DOHH2 (cell line): ENCODE measurements at regions not wholly inside any gene's neighbourhood (a gene's known extent, or its start where the extent isn't known, plus 50 kb on each side); places are given as distances from the start of the nearest gene placed in this dataset.

Source experiments
- H3F3A ChIP-seq: fragments of 200-600 bp; sonication (generic), shearing (Covaris generic); 2 replicates; pipeline ENCODE4 v1.6.0; 2016; ENCODE audit warnings: antibody characterized with exemption, mild to moderate bottlenecking; ENCODE audit not compliant: control insufficient read depth, insufficient read depth
- H3K27ac ChIP-seq: fragments of 200-600 bp; sonication (generic); 2 replicates; pipeline ENCODE4 v1.5.1; 2014; ENCODE audit warnings: low read depth, mild to moderate bottlenecking, low read length, moderate library complexity
- H3K27me3 ChIP-seq: fragments of 200-600 bp; sonication (generic); 2 replicates; pipeline ENCODE4 v1.6.1; 2014; ENCODE audit warnings: mild to moderate bottlenecking, low read length, mixed read lengths; ENCODE audit not compliant: control insufficient read depth
- H3K36me3 ChIP-seq: fragments of 200-600 bp; sonication (generic); 2 replicates; pipeline ENCODE4 v1.6.1; 2014; ENCODE audit warnings: mild to moderate bottlenecking, low read length, moderate library complexity, mixed read lengths; ENCODE audit not compliant: control insufficient read depth
- H3K4me1 ChIP-seq: fragments of 200-600 bp; sonication (generic); 2 replicates; pipeline ENCODE4 v1.6.1; 2014; ENCODE audit warnings: mild to moderate bottlenecking, low read length, mixed read lengths; ENCODE audit not compliant: control insufficient read depth
- H3K4me2 ChIP-seq: fragments of 200-600 bp; sonication (generic); 2 replicates; pipeline ENCODE4 v1.6.0; 2014; ENCODE audit warnings: mild to moderate bottlenecking, low read length, moderate library complexity
- H3K4me3 ChIP-seq: fragments of 200-600 bp; sonication (generic); 2 replicates; pipeline ENCODE4 v1.5.1; 2014; ENCODE audit warnings: mild to moderate bottlenecking, low read length, mixed read lengths
- H3K79me2 ChIP-seq: fragments of 200-600 bp; sonication (generic); 2 replicates; pipeline ENCODE4 v1.6.1; 2014; ENCODE audit warnings: mild to moderate bottlenecking, low read length, mixed read lengths; ENCODE audit not compliant: control insufficient read depth
- H3K9me2 ChIP-seq: fragments of 200-600 bp; sonication (generic); replicated peaks from 2 replicates; pipeline ENCODE4 v1.6.1; 2014; ENCODE audit warnings: mild to moderate bottlenecking, low read length, mixed read lengths; ENCODE audit not compliant: control insufficient read depth
- H3K9me3 ChIP-seq: fragments of 200-600 bp; sonication (generic); 2 replicates; pipeline ENCODE4 v1.6.1; 2014; ENCODE audit warnings: antibody characterized with exemption, low read length, mixed read lengths; ENCODE audit not compliant: control insufficient read depth, insufficient read depth
- H4K20me1 ChIP-seq: fragments of 200-600 bp; sonication (generic); 2 replicates; pipeline ENCODE4 v1.6.0; 2014; ENCODE audit warnings: low read depth, mild to moderate bottlenecking, antibody characterized with exemption, low read length, moderate library complexity; ENCODE audit not compliant: control insufficient read depth, insufficient read depth
- CTCF ChIP-seq: fragments of 200-600 bp; sonication (generic); IDR thresholded peaks from one replicate; pipeline ENCODE4 v1.5.1; 2014; ENCODE audit warnings: antibody characterized with exemption, mild to moderate bottlenecking, low read depth, low read length; ENCODE audit not compliant: poor library complexity, severe bottlenecking
- EZH2phosphoT487 ChIP-seq: fragments of 200-600 bp; sonication (generic); IDR thresholded peaks from 2 replicates; pipeline ENCODE4 v1.6.1; 2017; ENCODE audit warnings: borderline replicate concordance, mild to moderate bottlenecking, antibody characterized with exemption, low read length, moderate library complexity, mixed read lengths

DNA sequence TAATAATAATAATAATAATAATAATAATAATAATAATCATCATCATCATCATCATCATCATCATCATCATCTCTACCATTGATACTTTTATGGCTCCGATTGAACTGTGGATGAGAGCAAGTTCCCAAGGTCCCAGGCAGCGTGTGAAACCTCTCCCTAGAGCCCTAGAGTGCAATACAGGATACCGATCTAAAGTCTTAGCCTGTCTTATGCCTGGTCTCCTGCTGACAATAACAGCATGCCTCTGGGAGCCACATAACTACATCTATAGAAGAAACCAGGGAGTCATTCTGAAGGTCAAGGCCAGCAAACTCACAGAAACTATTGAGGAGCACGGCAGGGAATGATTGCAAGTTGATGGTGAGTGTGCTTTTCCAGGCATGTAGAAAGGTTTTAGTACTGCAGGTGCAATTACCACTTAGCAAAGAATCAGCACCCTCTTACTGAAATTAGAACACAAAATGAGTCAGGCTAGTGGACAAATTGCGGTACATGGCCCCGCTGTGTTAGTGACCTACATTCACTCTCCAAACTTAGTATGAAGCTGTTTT lies 457.2 kb upstream of the CDH20 start:
- no peaks in the 10 kb centered on the region for H3K9me3 ChIP-seq
- H3K27ac ChIP-seq: no peak overlapping the region
- H3K9me2 ChIP-seq: no peaks in the 10 kb centered on the region
- H3K4me3 ChIP-seq: no peak overlapping the region
- TF ChIP-seq EZH2phosphoT487 (no peak), CTCF (no peak)
- no peaks in the 10 kb centered on the region for H3K79me2 ChIP-seq
- peaks cover 11% of the 10 kb centered on the region for H3K36me3 ChIP-seq
- H3K27me3 ChIP-seq: no peaks in the 10 kb centered on the region
- H4K20me1 ChIP-seq: no peaks in the 10 kb centered on the region
- no peak overlapping the region for H3K4me2 ChIP-seq
- peaks cover 43% of the 10 kb centered on the region for H3K4me1 ChIP-seq
- peaks cover 12% of the 10 kb centered on the region for H3F3A ChIP-seq

DNA sequence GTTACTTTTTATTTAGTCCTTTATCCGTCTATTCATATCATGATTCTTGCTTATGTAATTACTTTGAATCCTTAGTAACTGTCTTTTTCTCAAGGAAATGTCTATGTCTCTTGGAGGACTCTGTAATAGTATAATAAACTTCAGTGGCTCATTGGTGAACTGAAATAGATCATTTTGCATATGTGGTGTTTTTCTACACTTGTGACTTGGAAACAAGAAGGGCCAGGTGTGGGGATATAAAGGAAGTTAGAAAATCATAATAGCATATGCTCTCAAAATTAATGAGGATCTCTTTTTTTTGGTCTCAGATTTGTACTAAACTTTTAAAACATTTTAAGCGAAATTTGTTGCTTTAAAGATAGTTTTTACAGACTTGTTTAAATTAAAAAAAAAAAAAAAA lies 453.0 kb upstream of the CDH20 start:
- H3K4me2 ChIP-seq: peak overlapping the region; percentile 56
- TF ChIP-seq CTCF (no peak), EZH2phosphoT487 (no peak)
- no peaks in the 10 kb centered on the region for H3K79me2 ChIP-seq
- H3F3A ChIP-seq: peaks cover 13% of the 10 kb centered on the region
- peaks cover 13% of the 10 kb centered on the region for H3K36me3 ChIP-seq
- no peaks in the 10 kb centered on the region for H3K27me3 ChIP-seq
- H4K20me1 ChIP-seq: no peaks in the 10 kb centered on the region
- H3K9me2 ChIP-seq: no peaks in the 10 kb centered on the region
- peak overlapping the region; percentile 56 for H3K4me3 ChIP-seq
- H3K4me1 ChIP-seq: peaks cover 79% of the 10 kb centered on the region
- H3K27ac ChIP-seq: peak overlapping the region; percentile 92
- no peaks in the 10 kb centered on the region for H3K9me3 ChIP-seq

DNA sequence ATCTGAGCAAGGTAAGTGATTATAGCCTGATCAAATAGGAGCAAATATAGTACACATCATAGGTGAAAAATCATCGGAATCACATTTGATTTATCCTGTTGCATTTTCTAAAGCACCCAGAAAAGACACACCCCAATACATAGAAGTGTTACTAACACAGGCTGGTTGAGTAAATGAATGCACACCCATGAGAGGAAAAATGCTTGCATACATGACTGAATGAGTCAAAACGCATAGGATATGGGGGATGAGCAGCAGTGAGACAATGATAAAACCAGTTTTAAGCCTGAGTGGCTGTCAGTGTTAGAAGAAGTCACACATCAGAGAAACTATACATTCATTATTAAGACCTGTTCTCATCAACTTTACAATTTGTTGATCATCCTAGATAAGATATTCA lies 449.6 kb upstream of the CDH20 start:
- H3K27ac ChIP-seq: no peak overlapping the region
- TF ChIP-seq EZH2phosphoT487 (no peak), CTCF (no peak)
- no peaks in the 10 kb centered on the region for H3K79me2 ChIP-seq
- no peaks in the 10 kb centered on the region for H3K9me3 ChIP-seq
- H3K36me3 ChIP-seq: peaks cover 9% of the 10 kb centered on the region
- H3K4me1 ChIP-seq: peaks cover 75% of the 10 kb centered on the region
- no peak overlapping the region for H3K4me3 ChIP-seq
- no peak overlapping the region for H3K4me2 ChIP-seq
- no peaks in the 10 kb centered on the region for H3K27me3 ChIP-seq
- peaks cover 13% of the 10 kb centered on the region for H3F3A ChIP-seq
- no peaks in the 10 kb centered on the region for H3K9me2 ChIP-seq
- no peaks in the 10 kb centered on the region for H4K20me1 ChIP-seq
